ENCODE measurements at regions not wholly inside any gene's neighbourhood (a gene's known extent, or its start where the extent isn't known, plus 50 kb on each side); places are given as distances from the start of the nearest gene placed in this dataset.

DNA sequence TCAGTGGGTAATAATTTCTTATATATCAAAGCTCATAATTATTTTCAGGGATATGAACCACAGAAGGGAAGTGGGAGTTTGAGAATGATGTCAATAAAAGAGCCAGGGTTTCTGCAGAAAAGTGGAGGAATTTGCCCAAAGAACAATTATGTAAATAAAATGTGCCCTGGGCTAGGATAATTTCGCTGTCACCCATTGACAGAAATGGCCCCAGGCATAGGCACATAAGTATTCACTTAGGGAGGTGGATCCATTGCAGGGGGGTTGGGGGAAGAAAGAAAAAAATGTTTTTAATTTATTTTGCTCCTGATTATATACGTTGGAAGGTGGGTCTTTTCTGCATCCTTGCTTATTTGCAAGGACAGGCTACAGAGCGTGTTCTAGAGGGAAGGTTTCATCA is 135.1 kb upstream of the IRX2 start:
- no peak for DNase-seq
- H3K27me3 Mint-ChIP-seq (ENCODE audit: insufficient read depth) = peaks cover 3% of the 10 kb centered on the region; the same call in 1 of the 2 replicates

GRCh38 chr5:2883771-2884170 is 132.3 kb upstream of the IRX2 start:
- H3K4me1 Mint-ChIP-seq (ENCODE audit: low read depth) = no peaks in the 10 kb centered on the region
- H3K4me3 Mint-ChIP-seq = no peak overlapping the region
- peaks cover 3% of the 10 kb centered on the region; the same call in 1 of the 2 replicates for H3K27me3 Mint-ChIP-seq (ENCODE audit: insufficient read depth)
- TF ChIP-seq CTCF (IDR thresholded peaks at IDR 0.05) = no peak
- H3K27ac Mint-ChIP-seq = no peak overlapping the region
- no peak for DNase-seq
- peaks cover 6% of the 10 kb centered on the region; the same call in 1 of the 2 replicates for H3K36me3 Mint-ChIP-seq (ENCODE audit: low read depth)
- peaks cover 46% of the 10 kb centered on the region for H3K9me3 Mint-ChIP-seq

More for the DNA sequence above, 135.1 kb upstream of the IRX2 start:
- Mint-ChIP-seq H3K27ac (no peak overlapping the region), H3K4me3 (no peak overlapping the region), H3K4me1 (ENCODE audit: low read depth) (no peaks in the 10 kb centered on the region), H3K36me3 (ENCODE audit: low read depth) (no peaks in the 10 kb centered on the region; the same call in 1 of the 2 replicates), H3K9me3 (peaks cover 35% of the 10 kb centered on the region)
- no peak for TF ChIP-seq CTCF (IDR thresholded peaks at IDR 0.05)

GRCh38 chr5:2879701-2880100 is 128.2 kb upstream of the IRX2 start:
- peaks cover 59% of the 10 kb centered on the region for H3K9me3 Mint-ChIP-seq
- no peak overlapping the region for H3K27ac Mint-ChIP-seq
- no peaks in the 10 kb centered on the region for H3K27me3 Mint-ChIP-seq (ENCODE audit: insufficient read depth)
- no peak overlapping the region for H3K4me3 Mint-ChIP-seq
- H3K4me1 Mint-ChIP-seq (ENCODE audit: low read depth) = no peaks in the 10 kb centered on the region
- DNase-seq = no peak
- H3K36me3 Mint-ChIP-seq (ENCODE audit: low read depth) = peaks cover 6% of the 10 kb centered on the region; the same call in 1 of the 2 replicates
- no peak for TF ChIP-seq CTCF (IDR thresholded peaks at IDR 0.05)

DNA sequence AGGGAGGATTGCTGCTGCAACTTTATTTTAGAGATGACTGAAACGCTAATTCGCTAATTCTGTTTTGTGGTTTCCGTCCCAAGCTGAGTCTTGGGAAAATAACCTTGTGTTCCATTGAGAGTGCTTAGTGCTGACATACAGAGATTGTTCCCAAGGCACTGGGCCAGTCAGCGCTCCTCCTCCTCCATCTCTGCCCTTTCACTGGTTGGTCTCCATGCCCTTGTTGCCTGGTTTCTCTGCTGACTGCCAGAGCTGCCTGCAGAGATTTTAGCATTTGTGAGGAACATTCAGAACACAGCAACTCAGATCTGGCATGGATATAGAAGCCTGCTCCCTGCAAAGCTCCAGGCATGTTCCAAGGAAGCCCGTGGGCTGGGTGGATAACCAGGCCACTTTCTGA is 126.0 kb upstream of the IRX2 start:
- no peak overlapping the region for H3K27ac Mint-ChIP-seq
- no peaks in the 10 kb centered on the region for H3K27me3 Mint-ChIP-seq (ENCODE audit: insufficient read depth)
- no peaks in the 10 kb centered on the region for H3K4me1 Mint-ChIP-seq (ENCODE audit: low read depth)
- TF ChIP-seq CTCF (IDR thresholded peaks at IDR 0.05) = no peak
- H3K36me3 Mint-ChIP-seq (ENCODE audit: low read depth) = peaks cover 6% of the 10 kb centered on the region; the same call in 1 of the 2 replicates
- DNase-seq = no peak
- no peak overlapping the region for H3K4me3 Mint-ChIP-seq
- H3K9me3 Mint-ChIP-seq = peaks cover 47% of the 10 kb centered on the region

GRCh38 chr5:2876183-2876582 is 124.7 kb upstream of the IRX2 start:
- no peak for TF ChIP-seq CTCF (IDR thresholded peaks at IDR 0.05)
- Mint-ChIP-seq H3K27me3 (ENCODE audit: insufficient read depth) (no peaks in the 10 kb centered on the region), H3K9me3 (peaks cover 44% of the 10 kb centered on the region), H3K4me3 (no peak overlapping the region), H3K27ac (no peak overlapping the region), H3K4me1 (ENCODE audit: low read depth) (no peaks in the 10 kb centered on the region), H3K36me3 (ENCODE audit: low read depth) (peaks cover 6% of the 10 kb centered on the region; the same call in 1 of the 2 replicates)
- no peak for DNase-seq

DNA sequence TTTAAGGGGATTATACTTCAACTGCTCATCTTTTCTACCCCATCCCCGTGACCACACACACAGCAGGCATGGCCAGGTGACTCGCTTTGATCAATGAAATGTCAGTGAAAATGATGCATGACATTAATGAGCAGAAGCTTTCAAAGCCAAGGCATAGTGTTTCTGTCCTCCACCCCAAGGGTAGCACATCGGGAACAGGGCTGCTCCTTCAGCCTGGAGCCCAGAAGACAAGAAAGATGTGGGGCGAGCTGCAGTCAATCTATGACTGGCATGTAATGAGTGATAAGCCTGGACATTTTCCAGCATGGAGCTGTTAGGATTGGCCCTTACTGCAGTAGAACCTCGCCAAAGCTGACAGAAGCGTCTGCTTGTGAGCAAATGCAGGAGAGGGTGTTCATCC is 122.6 kb upstream of the IRX2 start:
- no peak overlapping the region for H3K4me3 Mint-ChIP-seq
- peaks cover under 1% of the 10 kb centered on the region; the same call in 1 of the 2 replicates for H3K36me3 Mint-ChIP-seq (ENCODE audit: low read depth)
- H3K27ac Mint-ChIP-seq = no peak overlapping the region
- DNase-seq = no peak
- no peaks in the 10 kb centered on the region for H3K4me1 Mint-ChIP-seq (ENCODE audit: low read depth)
- no peaks in the 10 kb centered on the region; the same call in 1 of the 2 replicates for H3K27me3 Mint-ChIP-seq (ENCODE audit: insufficient read depth)
- no peak for TF ChIP-seq CTCF (IDR thresholded peaks at IDR 0.05)
- peaks cover 45% of the 10 kb centered on the region for H3K9me3 Mint-ChIP-seq

Data from HFFc6 (cell line).